HepG2 (cell line): ENCODE measurements at regions not wholly inside any gene's neighbourhood (a gene's known extent, or its start where the extent isn't known, plus 50 kb on each side); places are given as distances from the start of the nearest gene placed in this dataset.

Experiments used
- ATAC-seq: fragments of 200-7000 bp; cut with Tn5 transposase; 3 replicates; pipeline ENCODE4 v1.9.1; 2020; ENCODE audit warnings: mild to moderate bottlenecking, moderate library complexity
- BruUV-seq: library from RNA; stranded (reverse); fragments of 400-500 nt; replicated peaks from 2 replicates; lab custom pipeline; 2021; lab: Mats Ljungman, UMichigan
- CTCF ChIA-PET: fragments of 300-600 bp; formaldehyde crosslinking; extraction: SDS; loops from one replicate; lab custom pipeline; 2021; ENCODE audit warnings: low total read pairs, inconsistent platforms, low intra/inter-chr PET ratio; lab: Yijun Ruan, JAX
- POLR2A ChIA-PET: fragments of 350-600 bp; sonication (Branson Sonifier 250); formaldehyde crosslinking; loops from one replicate; lab custom pipeline; 2020; ENCODE audit warnings: antibody characterized with exemption, inconsistent platforms; lab: Yijun Ruan, JAX
- DNase-seq: peaks from one replicate; pipeline ENCODE4 v3.0.0-alpha.2; 2015; ENCODE audit warnings: low spot score
- FAIRE-seq: peaks from 3 replicates; lab custom pipeline; 2011; peaks lifted over from hg19 to GRCh38; lab: Jason Lieb, UNC
- H2AFZ ChIP-seq: one replicate; pipeline ENCODE4 v1.6.1; 2011; ENCODE audit warnings: low read length, inconsistent platforms
- H3K27ac ChIP-seq: fragments of 300-600 bp; 3 replicates; pipeline ENCODE4 v1.8.0; 2011; ENCODE audit warnings: mixed run types, mild to moderate bottlenecking, mixed read lengths, low read length, inconsistent platforms; ENCODE audit not compliant: insufficient read depth; ENCODE audit errors: extremely low read length
- H3K27me3 ChIP-seq, 2 experiments: fragments of 200-600 bp in 1 of 2; 2 replicates in 1 of 2; 3 replicates in 1 of 2; pipeline versions ENCODE4 v1.6.0 to v1.8.0; 2011; ENCODE audit warnings: low read length in 2 of 2, mild to moderate bottlenecking in 2 of 2, moderate library complexity in 2 of 2, inconsistent platforms in 1 of 2; ENCODE audit not compliant: insufficient read depth in 2 of 2, control insufficient read depth in 1 of 2
- H3K36me3 ChIP-seq, 2 experiments: fragments of 200-600 bp in 1 of 2; replicated peaks in 1 of 2; 2 replicates in 1 of 2; 3 replicates in 1 of 2; pipeline versions ENCODE4 v1.5.1 to v1.8.0; 2011; ENCODE audit warnings: low read length in 2 of 2, inconsistent platforms in 1 of 2; ENCODE audit not compliant: insufficient read depth in 2 of 2, control insufficient read depth in 1 of 2
- H3K4me1 ChIP-seq: 2 replicates; pipeline ENCODE4 v1.5.1; 2012; ENCODE audit warnings: low read length, inconsistent platforms; ENCODE audit not compliant: insufficient read depth
- H3K4me2 ChIP-seq: 2 replicates; pipeline ENCODE4 v1.6.0; 2011; ENCODE audit warnings: low read depth, low read length, inconsistent platforms
- H3K4me3 ChIP-seq, 3 experiments: fragments of 200-600 bp in 1 of 3; sonication (generic), shearing (Covaris generic) in 1 of 3; replicated peaks in 1 of 3; 2 replicates each; pipeline ENCODE4 v1.5.1; 2011 to 2016; ENCODE audit warnings: low read length in 3 of 3, inconsistent platforms in 2 of 3, low read depth in 2 of 3, mild to moderate bottlenecking in 2 of 3, control low read depth in 1 of 3, mixed read lengths in 1 of 3; ENCODE audit not compliant: insufficient read depth in 1 of 3
- H3K79me2 ChIP-seq: one replicate; pipeline ENCODE4 v1.6.1; 2011; ENCODE audit warnings: low read length, inconsistent platforms; ENCODE audit not compliant: insufficient read depth
- H3K9ac ChIP-seq: 2 replicates; pipeline ENCODE4 v1.6.0; 2011; ENCODE audit warnings: mild to moderate bottlenecking, low read depth, low read length, inconsistent platforms; ENCODE audit not compliant: insufficient read depth
- H3K9me3 ChIP-seq: 2 replicates; pipeline ENCODE4 v1.5.1; 2012; ENCODE audit warnings: mild to moderate bottlenecking, low read length
- H4K20me1 ChIP-seq: 2 replicates; pipeline ENCODE4 v1.6.0; 2011; ENCODE audit warnings: inconsistent platforms, mild to moderate bottlenecking, low read length, moderate library complexity; ENCODE audit not compliant: insufficient read depth
- ATAD3A ChIP-seq: sonication (generic); formaldehyde crosslinking; IDR thresholded peaks from 2 replicates; pipeline ENCODE4 v1.4.0; 2020; ENCODE audit warnings: missing genetic modification reagents
- KMT2B ChIP-seq: IDR thresholded peaks from 2 replicates; pipeline ENCODE4 v1.6.1; 2016; ENCODE audit warnings: missing genetic modification reagents, missing compliant biosample characterization
- RARA ChIP-seq: IDR thresholded peaks from 2 replicates; pipeline ENCODE4 v1.6.1; 2016; ENCODE audit warnings: missing genetic modification reagents, missing compliant biosample characterization
- RBAK ChIP-seq: sonication (generic); formaldehyde crosslinking; IDR thresholded peaks from 2 replicates; pipeline ENCODE4 v1.5.1; 2020; ENCODE audit warnings: mild to moderate bottlenecking, missing genetic modification reagents
- TOPORS ChIP-seq: sonication (generic); formaldehyde crosslinking; IDR thresholded peaks from 2 replicates; pipeline ENCODE4 v1.8.0; 2023; ENCODE audit warnings: mild to moderate bottlenecking, missing genetic modification reagents
- ZNF282 ChIP-seq: fragments of 450-650 bp; IDR thresholded peaks from 2 replicates; pipeline ENCODE4 v1.6.1; 2018; ENCODE audit not compliant: partially characterized antibody
- ZNF3 ChIP-seq: IDR thresholded peaks from 2 replicates; pipeline ENCODE4 v1.7.0; 2017; ENCODE audit warnings: inconsistent platforms
- ZNF33A ChIP-seq: sonication (generic); formaldehyde crosslinking; IDR thresholded peaks from 2 replicates; pipeline ENCODE4 v1.5.1; 2020; ENCODE audit warnings: missing genetic modification reagents, mild to moderate bottlenecking, moderate library complexity, borderline replicate concordance
- ZNF33B ChIP-seq: sonication (generic); formaldehyde crosslinking; IDR thresholded peaks from 2 replicates; pipeline ENCODE4 v1.5.1; 2020; ENCODE audit warnings: mild to moderate bottlenecking, missing genetic modification reagents
- ZNF607 ChIP-seq: sonication (generic); formaldehyde crosslinking; IDR thresholded peaks from 2 replicates; pipeline ENCODE4 v1.5.1; 2020; ENCODE audit warnings: missing genetic modification reagents, mild to moderate bottlenecking, borderline replicate concordance
- ZSCAN31 ChIP-seq: sonication (generic); formaldehyde crosslinking; IDR thresholded peaks from 2 replicates; pipeline ENCODE4 v1.5.0; 2020; ENCODE audit warnings: low read depth, mild to moderate bottlenecking, missing genetic modification reagents
- WGBS: methylation state at CpG from one replicate; pipeline ENCODE4 v1.1.6; 2017; ENCODE audit warnings: low lambda C conversion rate; 5-methylcytosine and 5-hydroxymethylcytosine counted together
- in situ Hi-C: cut with HindIII; loops from 2 replicates; pipeline ENCODE4 v1.10.0; 2017; ENCODE audit warnings: low pct_unique_long_range_greater_than_20kb; ENCODE audit not compliant: extremely low pct_ligation_motif_present
- intact Hi-C: fragments of 100-400 bp; cut with micrococcal nuclease; formaldehyde crosslinking; loops from one replicate; pipeline ENCODE4 v1.10.0; 2022; ENCODE audit not compliant: unreplicated experiment
- TF ChIP-seq, protein P1 (sequence below): sonication (generic); formaldehyde crosslinking; IDR thresholded peaks from 2 replicates; pipeline ENCODE4 v1.4.0; 2020; ENCODE audit warnings: mild to moderate bottlenecking, missing genetic modification reagents
- TF ChIP-seq, protein P2 (sequence below): sonication (generic); formaldehyde crosslinking; IDR thresholded peaks from 2 replicates; pipeline ENCODE4 v1.4.0; 2020; ENCODE audit warnings: missing genetic modification reagents
- TF ChIP-seq, protein P3 (sequence below): IDR thresholded peaks from 2 replicates; pipeline ENCODE4 v1.6.1; 2016

DNA sequence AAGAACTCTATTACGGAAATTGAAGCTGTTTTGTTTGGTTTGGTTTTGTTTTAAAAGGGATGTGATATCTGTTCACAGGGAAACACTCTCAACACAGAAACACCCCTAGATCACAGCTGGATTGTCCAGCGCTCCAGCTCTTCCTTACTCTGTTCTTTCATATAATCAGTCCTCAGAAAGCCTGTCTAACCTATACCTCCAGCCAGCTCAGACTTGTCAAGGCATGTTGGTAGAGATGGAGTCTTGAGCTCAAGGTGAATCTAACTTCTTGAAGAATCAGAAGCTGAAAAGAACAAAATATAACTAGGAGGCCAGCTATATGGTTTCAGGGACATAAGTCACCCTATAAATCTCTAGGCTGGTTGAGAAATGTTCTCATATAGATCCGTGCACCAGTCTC, 110.2 kb upstream of the EPHA3 start:
- intact Hi-C loops: no loop called here
- Histone ChIP-seq H3K27ac (no peak overlapping the region), H2AFZ (no peak overlapping the region), H3K9me3 (no peaks in the 10 kb centered on the region), H3K79me2 (no peaks in the 10 kb centered on the region), H3K36me3 (no peaks in the 10 kb centered on the region), H3K4me1 (no peaks in the 10 kb centered on the region), H4K20me1 (no peaks in the 10 kb centered on the region), H3K9ac (no peak overlapping the region), H3K4me3 (no peak overlapping the region), H3K27me3 (no peaks in the 10 kb centered on the region), H3K4me2 (no peak overlapping the region)
- ATAC-seq (no peak), FAIRE-seq (no peak), DNase-seq (no peak)
- ChIA-PET CTCF (no interaction called here), POLR2A (no interaction called here)
- in situ Hi-C loops: no loop called here
- no TSS peak for BruUV-seq
- TF ChIP-seq RARA (CRISPR knock-in tag) (no peak), ZNF282 (no peak), ATAD3A (CRISPR knock-in tag) (no peak), ZNF607 (no peak), ZSCAN31 (CRISPR knock-in tag) (no peak), TOPORS (CRISPR knock-in tag) (no peak), ZNF3 (CRISPR knock-in tag) (no peak), RBAK (CRISPR knock-in tag) (no peak), ZNF33A (CRISPR knock-in tag) (no peak), ZNF33B (CRISPR knock-in tag) (no peak), KMT2B (CRISPR knock-in tag) (no peak)
- TF ChIP-seq, protein P1, sequence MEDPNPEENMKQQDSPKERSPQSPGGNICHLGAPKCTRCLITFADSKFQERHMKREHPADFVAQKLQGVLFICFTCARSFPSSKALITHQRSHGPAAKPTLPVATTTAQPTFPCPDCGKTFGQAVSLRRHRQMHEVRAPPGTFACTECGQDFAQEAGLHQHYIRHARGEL (CRISPR knock-in tag): no peak
- TF ChIP-seq, protein P2, sequence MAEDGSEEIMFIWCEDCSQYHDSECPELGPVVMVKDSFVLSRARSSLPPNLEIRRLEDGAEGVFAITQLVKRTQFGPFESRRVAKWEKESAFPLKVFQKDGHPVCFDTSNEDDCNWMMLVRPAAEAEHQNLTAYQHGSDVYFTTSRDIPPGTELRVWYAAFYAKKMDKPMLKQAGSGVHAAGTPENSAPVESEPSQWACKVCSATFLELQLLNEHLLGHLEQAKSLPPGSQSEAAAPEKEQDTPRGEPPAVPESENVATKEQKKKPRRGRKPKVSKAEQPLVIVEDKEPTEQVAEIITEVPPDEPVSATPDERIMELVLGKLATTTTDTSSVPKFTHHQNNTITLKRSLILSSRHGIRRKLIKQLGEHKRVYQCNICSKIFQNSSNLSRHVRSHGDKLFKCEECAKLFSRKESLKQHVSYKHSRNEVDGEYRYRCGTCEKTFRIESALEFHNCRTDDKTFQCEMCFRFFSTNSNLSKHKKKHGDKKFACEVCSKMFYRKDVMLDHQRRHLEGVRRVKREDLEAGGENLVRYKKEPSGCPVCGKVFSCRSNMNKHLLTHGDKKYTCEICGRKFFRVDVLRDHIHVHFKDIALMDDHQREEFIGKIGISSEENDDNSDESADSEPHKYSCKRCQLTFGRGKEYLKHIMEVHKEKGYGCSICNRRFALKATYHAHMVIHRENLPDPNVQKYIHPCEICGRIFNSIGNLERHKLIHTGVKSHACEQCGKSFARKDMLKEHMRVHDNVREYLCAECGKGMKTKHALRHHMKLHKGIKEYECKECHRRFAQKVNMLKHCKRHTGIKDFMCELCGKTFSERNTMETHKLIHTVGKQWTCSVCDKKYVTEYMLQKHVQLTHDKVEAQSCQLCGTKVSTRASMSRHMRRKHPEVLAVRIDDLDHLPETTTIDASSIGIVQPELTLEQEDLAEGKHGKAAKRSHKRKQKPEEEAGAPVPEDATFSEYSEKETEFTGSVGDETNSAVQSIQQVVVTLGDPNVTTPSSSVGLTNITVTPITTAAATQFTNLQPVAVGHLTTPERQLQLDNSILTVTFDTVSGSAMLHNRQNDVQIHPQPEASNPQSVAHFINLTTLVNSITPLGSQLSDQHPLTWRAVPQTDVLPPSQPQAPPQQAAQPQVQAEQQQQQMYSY (CRISPR knock-in tag): no peak
- TF ChIP-seq, protein P3, sequence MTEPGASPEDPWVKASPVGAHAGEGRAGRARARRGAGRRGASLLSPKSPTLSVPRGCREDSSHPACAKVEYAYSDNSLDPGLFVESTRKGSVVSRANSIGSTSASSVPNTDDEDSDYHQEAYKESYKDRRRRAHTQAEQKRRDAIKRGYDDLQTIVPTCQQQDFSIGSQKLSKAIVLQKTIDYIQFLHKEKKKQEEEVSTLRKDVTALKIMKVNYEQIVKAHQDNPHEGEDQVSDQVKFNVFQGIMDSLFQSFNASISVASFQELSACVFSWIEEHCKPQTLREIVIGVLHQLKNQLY: no peak
- WGBS: 2% methylated on average over 3 of the region's 3 CpGs
